GM12873 (cell line): ENCODE measurements at regions not wholly inside any gene's neighbourhood (a gene's known extent, or its start where the extent isn't known, plus 50 kb on each side); places are given as distances from the start of the nearest gene placed in this dataset.

ENCODE experiments used
- CTCF ChIP-seq: IDR thresholded peaks from 2 replicates; pipeline ENCODE4 v1.5.1; 2012; ENCODE audit warnings: low read depth, mild to moderate bottlenecking, moderate library complexity, low read length, control low read depth; ENCODE audit not compliant: insufficient read depth; ENCODE audit errors: missing control alignments

- TF ChIP-seq CTCF = no peak
Observed at GRCh38 chr14:71363946-71364925, 457.0 kb downstream of the PCNX1 start.

GRCh38 chr14:71365361-71365760 is 458.1 kb downstream of the PCNX1 start:
- no peak for TF ChIP-seq CTCF

GRCh38 chr14:71366861-71367260 is 459.6 kb downstream of the PCNX1 start:
- TF ChIP-seq CTCF = no peak

GRCh38 chr14:71371711-71372396 is 464.6 kb downstream of the PCNX1 start:
- no peak for TF ChIP-seq CTCF

- TF ChIP-seq CTCF = no peak
Observed at GRCh38 chr14:71372411-71372838, 465.2 kb downstream of the PCNX1 start.

- no peak for TF ChIP-seq CTCF
Observed at GRCh38 chr14:71373773-71374172, 466.5 kb downstream of the PCNX1 start.

- no peak for TF ChIP-seq CTCF
Observed at GRCh38 chr14:71374989-71375388, 467.7 kb downstream of the PCNX1 start.
